ENCODE measurements at regions not wholly inside any gene's neighbourhood (a gene's known extent, or its start where the extent isn't known, plus 50 kb on each side); places are given as distances from the start of the nearest gene placed in this dataset.

DNA sequence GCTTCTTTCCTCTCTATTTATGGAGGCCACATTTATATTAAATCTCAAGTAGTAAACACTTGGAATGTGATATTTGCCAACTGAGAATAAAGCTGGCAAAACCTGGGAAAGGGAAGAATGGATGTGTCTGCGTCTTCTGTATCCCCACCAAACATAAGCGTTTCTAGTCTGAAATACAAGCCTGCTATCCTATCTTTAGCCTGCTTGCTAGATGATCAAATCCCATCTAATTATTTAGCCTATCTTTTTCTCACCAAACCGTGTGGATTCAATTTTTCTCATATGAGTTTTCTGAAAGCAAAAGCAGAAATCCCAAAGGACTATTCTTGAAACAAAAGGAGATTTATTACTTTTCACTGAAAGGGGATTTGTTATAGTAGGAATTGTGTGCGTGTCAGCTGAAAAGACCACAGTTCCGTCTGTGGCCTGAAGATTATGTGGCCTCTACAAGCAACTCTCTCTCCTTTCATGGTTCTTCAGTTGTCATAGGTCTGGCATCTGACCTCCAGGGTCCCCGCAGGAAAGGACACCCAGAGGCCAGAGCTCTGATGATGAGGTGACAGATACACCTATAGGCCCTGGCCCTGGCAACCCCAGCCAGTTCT is 266.0 kb upstream of the MCTP2 start (continued):
- TF ChIP-seq ZNF274 (IDR thresholded peaks at IDR 0.05; ENCODE audit: borderline replicate concordance, extremely low read depth, low read length) = no peak
- TF ChIP-seq MAFK (IDR thresholded peaks at IDR 0.05; ENCODE audit: low read depth, low read length) = no peak
- TF ChIP-seq, protein P1, sequence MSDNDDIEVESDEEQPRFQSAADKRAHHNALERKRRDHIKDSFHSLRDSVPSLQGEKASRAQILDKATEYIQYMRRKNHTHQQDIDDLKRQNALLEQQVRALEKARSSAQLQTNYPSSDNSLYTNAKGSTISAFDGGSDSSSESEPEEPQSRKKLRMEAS (IDR thresholded peaks at IDR 0.05) = no peak
- no peak for TF ChIP-seq KDM1A (IDR thresholded peaks at IDR 0.05; ENCODE audit: borderline replicate concordance, low read length)

Measured in H1 (cell line).